Myocyte (in vitro differentiated cells): ENCODE measurements at regions not wholly inside any gene's neighbourhood (a gene's known extent, or its start where the extent isn't known, plus 50 kb on each side); places are given as distances from the start of the nearest gene placed in this dataset.

Source experiments
- DNase-seq: peaks from one replicate; pipeline ENCODE4 v3.0.0-alpha.2; 2012; ENCODE audit warnings: low read depth

DNA sequence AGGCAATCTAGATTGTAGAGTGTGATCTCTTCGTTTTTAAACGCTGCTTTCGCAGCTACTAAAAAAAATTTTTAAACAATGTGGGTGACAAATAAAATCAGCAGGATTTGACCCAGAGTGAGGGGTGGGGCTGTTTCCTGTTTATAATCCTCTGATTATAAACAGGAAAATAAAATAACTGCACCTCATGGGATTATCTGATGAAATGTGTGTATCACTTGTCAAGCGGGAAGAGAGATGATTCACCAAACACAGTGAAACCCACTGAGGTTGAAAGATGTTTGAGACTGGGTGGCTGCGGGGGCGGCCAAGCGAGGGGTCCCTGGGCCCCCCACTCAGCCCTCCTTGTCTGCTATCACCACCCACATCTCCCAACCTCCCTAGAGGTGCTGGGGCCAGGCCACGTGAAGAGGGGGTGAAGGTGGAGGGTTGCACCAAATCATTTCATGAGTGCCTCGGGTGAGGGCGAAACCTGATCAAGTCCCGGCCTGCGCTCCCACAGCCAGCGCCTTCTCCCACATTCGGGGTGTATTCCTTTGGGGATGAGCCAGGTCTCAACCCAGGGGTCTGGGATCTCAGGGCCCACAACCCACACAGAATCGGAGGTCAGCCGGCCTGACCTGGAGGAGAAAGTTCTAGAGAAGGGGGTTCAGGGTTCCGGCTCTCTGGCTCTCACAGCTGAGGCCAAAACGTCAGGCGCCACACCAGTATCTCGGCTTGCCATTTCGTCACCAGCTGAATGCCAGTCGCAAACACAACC lies 212.5 kb downstream of the BMP7 start:
- DNase-seq: no peak

- no peak for DNase-seq
Measured at GRCh38 chr20:57055345-57055744, 211.1 kb downstream of the BMP7 start.

- DNase-seq: no peak
Measured at GRCh38 chr20:57056651-57057050, 209.8 kb downstream of the BMP7 start.

DNA sequence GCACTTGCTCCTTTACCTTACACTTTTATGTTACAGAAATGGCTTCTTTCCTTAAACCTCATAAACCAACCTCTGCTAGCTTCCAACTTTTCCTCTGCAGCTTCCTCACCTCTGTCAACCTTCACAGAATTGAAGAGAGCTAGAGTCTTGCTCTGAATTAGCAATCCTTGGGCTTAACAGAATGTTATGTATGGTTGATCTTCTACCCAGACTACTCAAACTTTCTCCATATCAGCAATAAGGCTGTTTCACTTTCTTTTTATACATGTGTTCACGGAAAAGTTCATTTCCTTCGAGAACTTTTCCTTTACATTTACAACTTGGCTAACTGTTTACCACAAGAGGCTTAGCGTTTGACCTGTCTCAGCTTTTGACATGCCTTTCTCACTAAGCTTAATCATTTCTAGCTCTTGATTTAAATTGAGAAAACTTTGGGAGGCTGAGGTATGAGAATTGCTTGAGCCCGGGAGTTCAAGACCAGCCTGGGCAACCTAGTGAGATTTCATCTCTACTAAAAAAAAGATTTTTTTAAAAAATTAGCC lies 207.3 kb downstream of the BMP7 start:
- no peak for DNase-seq

DNA sequence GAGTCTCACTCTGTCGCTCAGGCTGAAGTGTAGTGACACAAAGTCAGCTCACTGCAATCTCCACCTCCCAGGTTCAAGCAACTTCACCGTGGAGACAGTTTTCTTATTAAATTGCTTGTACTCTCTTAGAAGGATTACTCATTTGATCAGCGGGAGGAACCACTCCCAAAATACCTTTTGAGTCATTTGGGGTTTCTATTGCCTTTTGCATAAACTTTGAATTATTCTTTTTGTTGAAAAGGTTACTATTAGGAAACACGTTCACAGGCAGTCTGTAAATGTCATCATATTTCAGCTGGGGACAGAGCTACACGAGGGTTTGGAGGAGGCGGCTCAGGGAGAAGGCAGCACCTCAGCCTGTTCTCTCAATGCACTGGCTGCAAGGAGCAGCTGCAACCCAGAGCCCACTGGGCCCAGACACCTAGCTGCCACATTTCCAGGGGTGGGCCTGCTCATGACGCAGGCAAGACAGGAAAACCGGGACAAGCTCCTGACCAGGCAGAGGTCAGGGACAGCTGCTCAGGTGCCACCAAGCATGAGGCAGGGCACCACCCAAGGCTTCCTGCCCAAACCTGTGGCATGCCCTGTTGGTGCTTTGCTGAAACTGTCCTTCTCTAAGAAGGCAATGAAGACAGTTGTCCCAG lies 205.9 kb downstream of the BMP7 start:
- DNase-seq: no peak

DNA sequence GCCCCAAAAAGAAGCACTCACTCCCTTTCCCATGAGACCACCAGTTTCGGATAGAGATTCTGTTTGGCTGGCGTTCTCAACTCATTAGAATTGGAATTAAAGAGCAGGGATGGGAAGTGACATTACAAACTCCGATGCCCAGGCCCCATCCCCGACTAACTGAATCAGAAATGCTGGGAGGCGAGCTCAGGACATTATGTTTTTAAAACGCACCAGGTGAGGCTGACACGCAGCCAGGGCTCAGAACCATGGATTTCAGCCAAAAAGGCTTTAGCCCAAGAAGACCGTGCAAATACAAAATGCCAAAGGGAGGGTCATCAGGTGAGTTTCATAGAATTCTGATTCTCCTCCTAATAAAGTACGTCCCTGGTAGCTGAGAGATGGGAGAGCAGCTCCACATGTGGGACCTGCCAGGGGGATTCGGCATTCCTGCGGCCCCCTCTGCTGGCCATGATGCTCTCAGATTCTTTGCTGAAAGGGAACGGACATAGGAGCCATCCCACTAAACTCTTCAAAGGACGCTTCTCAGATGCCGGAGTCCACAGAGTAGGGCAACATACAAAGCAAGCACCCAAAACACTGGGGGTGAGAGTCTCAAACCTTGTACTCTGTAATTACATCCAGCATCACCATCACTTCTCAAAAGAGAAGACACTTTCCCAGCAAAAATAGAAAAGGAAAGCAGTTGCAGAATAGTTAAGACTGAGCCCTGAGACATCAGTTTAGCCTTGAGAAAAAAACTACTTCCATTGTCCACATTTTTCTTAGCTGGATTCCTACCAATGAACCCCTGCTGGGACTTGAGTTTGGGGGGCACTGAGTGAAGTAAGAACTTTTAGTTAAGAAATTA lies 205.2 kb downstream of the BMP7 start:
- no peak for DNase-seq

GRCh38 chr20:57062241-57062640 lies 204.2 kb downstream of the BMP7 start:
- DNase-seq: no peak

DNA sequence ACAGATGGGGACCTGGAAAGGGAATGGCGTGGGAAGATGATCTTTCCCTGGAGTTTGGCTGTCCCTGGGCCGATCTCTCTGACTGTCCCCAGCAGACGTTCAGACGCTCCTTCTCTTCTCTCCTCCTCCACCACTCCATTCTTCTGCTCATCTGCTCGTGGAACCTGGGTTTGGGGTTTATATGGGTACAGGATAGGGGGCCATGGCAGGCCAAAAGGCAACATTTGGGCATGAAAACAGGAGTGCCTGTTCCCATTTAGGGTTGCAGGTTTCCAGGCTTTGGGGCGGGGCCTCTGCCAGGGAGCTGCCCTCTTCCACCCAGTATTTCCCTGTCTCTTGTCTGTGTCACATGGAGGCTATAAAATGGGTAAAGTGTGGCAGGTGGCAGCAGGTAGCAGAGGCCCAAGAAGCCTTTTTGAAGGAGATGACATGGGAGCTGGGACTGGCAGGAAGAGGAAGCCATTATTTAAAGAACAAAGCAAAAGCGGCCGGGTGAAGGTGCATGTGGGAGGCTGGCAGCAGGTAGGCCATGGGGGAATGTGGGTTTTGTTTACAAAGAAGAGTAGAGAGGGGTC lies 203.7 kb downstream of the BMP7 start:
- no peak for DNase-seq

DNA sequence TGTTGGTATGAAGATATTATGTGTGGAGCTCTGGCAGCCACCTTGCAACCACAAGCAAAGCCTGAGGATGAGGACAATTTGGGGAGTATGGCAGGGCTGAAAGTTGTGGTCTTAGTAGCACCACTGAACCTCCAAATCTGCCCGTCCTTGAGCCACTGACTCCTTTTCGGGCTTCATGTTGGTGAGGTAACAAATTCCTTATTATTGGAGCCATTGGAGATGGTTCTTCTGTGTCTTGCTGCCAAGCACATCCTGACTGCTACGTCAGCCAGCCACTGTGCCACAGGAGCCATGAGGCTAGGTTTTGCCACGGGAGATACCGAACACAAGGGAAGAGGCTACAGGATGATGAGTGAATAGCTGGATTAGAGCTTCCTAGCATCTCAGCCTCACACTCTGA lies 201.6 kb downstream of the BMP7 start:
- DNase-seq: no peak

DNA sequence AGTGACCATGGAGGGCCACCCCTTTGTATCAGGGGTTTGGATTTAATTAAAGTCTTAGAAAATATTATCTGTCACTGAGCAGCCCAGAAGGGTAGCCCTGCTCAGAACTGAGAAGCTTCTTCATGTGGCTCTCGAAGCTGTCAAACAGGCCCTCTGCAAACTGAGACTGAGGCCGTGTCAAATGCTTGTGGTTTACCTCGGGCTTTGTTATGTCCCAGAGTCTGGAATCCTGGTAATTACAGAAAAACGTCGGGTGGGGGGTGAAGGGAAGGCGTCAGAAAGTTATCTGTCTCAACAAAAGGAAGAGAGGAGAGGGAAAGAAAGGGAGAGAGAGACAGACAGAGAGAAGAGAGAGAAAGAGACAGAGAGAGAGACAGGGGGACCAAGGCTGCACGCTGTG lies 200.8 kb downstream of the BMP7 start:
- DNase-seq: no peak

- DNase-seq: no peak
Measured at GRCh38 chr20:57066126-57066900, 200.1 kb downstream of the BMP7 start.

GRCh38 chr20:57069442-57069841 lies 197.0 kb downstream of the BMP7 start:
- no peak for DNase-seq

DNA sequence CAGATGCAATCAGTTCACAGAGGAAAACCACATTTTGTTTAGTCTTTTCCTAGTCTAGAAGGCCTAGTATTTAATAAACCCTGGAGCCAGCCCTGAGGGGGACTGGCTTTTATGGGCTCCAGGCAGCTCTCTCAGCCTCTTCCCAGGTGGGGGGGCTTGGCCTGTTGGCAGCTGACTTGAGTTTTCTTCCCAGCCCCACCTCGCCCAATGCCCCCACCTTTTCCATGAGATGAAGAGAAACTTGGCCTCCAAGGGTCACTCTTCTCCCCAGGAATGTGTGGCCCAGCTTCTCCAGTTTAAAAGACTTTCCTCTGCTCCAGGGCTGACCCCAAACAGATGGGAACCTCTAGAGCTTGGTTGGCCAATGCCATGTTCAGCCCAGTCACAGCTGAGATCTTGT lies 196.1 kb downstream of the BMP7 start:
- no peak for DNase-seq

- DNase-seq: no peak
Measured at GRCh38 chr20:57071283-57071731, 195.1 kb downstream of the BMP7 start.

- DNase-seq: no peak
Measured at GRCh38 chr20:57071954-57072583, 194.4 kb downstream of the BMP7 start.

DNA sequence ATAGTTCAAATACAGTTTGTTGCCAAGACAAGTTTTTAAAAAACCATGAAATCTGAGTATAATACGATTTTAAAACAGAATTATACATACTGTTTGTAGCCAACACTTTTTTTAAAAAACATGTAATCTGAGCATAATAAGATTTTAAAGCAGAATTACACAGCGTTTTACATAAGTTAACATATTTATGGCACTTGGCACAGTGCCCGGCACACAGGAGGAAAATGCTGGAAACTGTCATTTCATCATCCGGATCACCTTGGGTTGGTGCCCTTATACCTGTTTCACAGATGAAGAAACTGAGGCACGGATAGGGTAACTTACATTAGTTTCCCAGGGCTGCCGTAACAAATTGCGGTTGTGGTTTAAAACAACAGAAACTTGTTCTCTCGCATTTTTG lies 193.0 kb downstream of the BMP7 start:
- no peak for DNase-seq

DNA sequence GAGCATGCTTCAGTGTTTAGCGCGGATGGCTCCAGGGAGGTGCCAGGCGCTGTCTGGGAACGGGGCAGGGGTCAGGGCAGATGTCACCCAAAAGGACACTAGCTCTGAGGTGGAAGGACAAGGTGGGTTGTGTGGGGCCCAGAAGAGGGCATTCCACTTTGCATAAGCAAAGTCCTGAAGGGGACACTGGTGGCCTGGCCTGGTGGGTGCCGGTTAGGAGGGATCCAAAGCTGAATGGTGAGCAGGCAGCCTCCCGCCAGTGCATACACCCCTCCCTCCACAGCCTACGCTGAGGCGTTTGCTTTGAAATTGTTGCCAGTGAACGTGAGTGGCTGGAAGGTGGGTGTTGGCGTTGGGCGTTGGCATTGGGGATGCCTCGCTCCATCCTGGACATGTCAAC lies 192.1 kb downstream of the BMP7 start:
- no peak for DNase-seq

DNA sequence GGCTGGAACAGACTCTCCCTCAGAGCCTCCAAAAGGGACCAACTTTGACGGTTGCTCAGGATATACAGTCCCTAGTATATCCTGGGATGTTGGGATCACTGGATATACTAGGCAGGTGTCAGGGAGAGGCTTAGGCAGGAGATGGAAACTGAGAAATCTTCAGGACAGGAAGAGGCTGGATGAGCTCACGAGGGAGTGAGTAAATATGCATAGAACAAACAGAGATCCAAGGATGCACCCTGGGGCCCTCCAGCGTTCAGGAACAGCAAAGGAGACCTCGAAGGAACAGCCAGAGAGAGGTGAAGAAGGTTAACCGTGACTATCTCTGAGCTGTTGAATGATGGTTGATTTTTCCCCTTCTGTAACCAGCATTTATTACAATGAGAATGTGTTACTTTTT lies 191.3 kb downstream of the BMP7 start:
- no peak for DNase-seq

DNA sequence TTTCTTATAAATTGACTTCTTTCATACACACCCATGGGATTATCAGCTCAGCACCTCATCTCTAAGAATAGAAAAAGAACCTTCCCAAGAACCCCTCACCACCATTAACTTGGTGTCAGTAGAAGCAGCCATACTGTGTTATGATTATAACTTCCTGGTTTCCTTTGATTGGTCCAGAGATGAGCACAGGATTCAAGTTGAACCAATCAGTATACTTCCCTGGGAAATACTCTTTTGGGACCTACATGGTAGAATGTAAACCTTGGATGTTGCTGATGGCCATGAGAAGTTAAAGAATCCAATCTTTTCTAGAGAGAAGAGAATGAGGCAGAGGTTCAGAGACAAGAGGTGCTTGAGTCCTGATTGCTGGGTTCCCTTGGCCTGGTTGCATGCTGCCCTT lies 190.8 kb downstream of the BMP7 start:
- no peak for DNase-seq

DNA sequence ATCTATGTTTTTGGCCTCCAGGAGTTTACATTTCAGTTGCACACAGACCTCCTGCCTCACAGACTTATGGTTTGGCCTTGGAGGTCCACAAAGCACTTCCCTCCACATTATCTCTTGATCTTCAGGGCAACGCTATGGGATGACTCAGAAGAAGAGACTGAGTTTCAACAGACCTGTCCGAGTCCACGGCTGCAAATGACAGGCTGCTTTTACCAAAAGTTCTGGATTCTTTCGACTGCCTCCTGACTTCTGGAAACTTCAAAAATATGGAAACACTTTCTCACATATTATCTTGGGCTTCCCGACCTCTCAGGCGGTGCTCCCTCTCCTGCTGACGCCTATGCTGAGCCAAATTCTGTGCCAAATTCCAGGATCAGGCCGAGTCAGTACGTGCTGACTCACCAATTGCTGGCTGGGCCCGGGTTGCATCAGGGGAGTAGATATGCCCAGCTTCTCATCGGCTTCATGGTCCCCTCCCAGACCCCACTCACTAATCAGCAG lies 190.2 kb downstream of the BMP7 start:
- no peak for DNase-seq
